ENCODE measurements at regions not wholly inside any gene's neighbourhood (a gene's known extent, or its start where the extent isn't known, plus 50 kb on each side); places are given as distances from the start of the nearest gene placed in this dataset.
"Not testable (repeated sequence)": the region's sequence is repeated elsewhere in the genome, so short reads cannot be mapped to it uniquely, and the experiment has no call there.

GRCh38 chr1:25171013-25171412, 61.3 kb downstream of the SYF2 start:
- H3K36me3 Mint-ChIP-seq (ENCODE audit: low read depth); H3K27ac Mint-ChIP-seq; intact Hi-C loops (cut with micrococcal nuclease); H3K4me1 Mint-ChIP-seq (ENCODE audit: low read depth); H3K4me3 Mint-ChIP-seq; H3K27me3 Mint-ChIP-seq: not testable (repeated sequence)
- H3K9me3 Mint-ChIP-seq: peaks cover 16% of the 10 kb centered on the region

DNA sequence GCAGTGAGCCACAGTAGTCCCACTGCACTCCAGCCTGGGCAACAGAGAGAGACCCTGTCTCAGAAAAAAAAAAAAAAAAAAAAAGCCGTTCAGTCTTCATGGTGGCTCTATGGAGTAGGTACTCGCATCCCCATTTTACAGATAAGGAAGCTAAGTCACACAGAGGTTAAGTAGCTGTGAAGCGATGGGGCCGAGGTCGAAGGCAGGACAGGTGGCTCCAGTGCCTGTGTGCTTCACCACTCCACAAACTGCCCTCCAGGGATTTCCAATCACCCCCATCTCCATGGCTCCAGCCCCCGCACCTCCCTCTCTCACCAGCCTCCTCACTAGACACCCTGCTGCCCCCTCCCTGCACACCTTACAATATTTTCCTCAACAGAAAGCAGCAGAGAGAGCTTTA, 61.9 kb downstream of the SYF2 start:
- Mint-ChIP-seq H3K9me3 (peaks cover 16% of the 10 kb centered on the region), H3K4me3 (no peak overlapping the region), H3K36me3 (ENCODE audit: low read depth) (no peaks in the 10 kb centered on the region), H3K27me3 (no peaks in the 10 kb centered on the region), H3K27ac (no peak overlapping the region), H3K4me1 (ENCODE audit: low read depth) (no peaks in the 10 kb centered on the region)
- intact Hi-C loops (cut with micrococcal nuclease): no loop called here

GRCh38 chr1:25169610-25170009, 62.7 kb downstream of the SYF2 start:
- Mint-ChIP-seq H3K27me3 (no peaks in the 10 kb centered on the region), H3K9me3 (peaks cover 16% of the 10 kb centered on the region)

DNA sequence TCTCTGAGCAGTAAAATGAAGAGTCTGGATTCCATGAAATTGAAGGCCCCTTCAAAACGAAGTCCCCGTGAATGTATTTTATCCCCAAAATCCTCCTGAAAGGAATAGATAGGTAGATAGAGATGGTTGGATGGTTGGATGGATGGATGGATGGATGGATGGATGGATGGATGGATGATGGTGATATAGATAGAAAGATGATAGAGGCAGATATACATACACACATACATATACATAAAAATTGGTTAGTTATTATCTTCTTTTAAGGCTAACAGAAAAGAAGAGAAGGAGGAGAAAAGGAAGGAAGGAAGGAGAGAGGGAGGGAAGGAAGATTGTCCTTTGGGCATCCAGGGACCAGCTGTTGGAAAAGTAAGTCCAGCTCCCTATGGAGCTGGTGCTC, 63.1 kb downstream of the SYF2 start:
- Mint-ChIP-seq H3K27ac (no peak overlapping the region), H3K27me3 (no peaks in the 10 kb centered on the region), H3K4me3 (no peak overlapping the region), H3K36me3 (ENCODE audit: low read depth) (no peaks in the 10 kb centered on the region), H3K9me3 (peaks cover 16% of the 10 kb centered on the region), H3K4me1 (ENCODE audit: low read depth) (no peaks in the 10 kb centered on the region)
- intact Hi-C loops (cut with micrococcal nuclease): no loop called here

More at GRCh38 chr1:25169610-25170009, 62.7 kb downstream of the SYF2 start:
- Mint-ChIP-seq H3K4me3 (no peak overlapping the region), H3K36me3 (ENCODE audit: low read depth) (no peaks in the 10 kb centered on the region), H3K27ac (no peak overlapping the region), H3K4me1 (ENCODE audit: low read depth) (no peaks in the 10 kb centered on the region)
- intact Hi-C loops (cut with micrococcal nuclease): no loop called here

GRCh38 chr1:25168193-25169071, 63.9 kb downstream of the SYF2 start:
- no peak overlapping the region for H3K27ac Mint-ChIP-seq
- H3K36me3 Mint-ChIP-seq (ENCODE audit: low read depth): no peaks in the 10 kb centered on the region
- intact Hi-C loops (cut with micrococcal nuclease): no loop called here
- H3K4me1 Mint-ChIP-seq (ENCODE audit: low read depth): no peaks in the 10 kb centered on the region
- H3K27me3 Mint-ChIP-seq: no peaks in the 10 kb centered on the region
- no peak overlapping the region for H3K4me3 Mint-ChIP-seq
- peaks cover 16% of the 10 kb centered on the region for H3K9me3 Mint-ChIP-seq

- H3K27ac Mint-ChIP-seq: no peak overlapping the region
- no peaks in the 10 kb centered on the region for H3K36me3 Mint-ChIP-seq (ENCODE audit: low read depth)
- no peaks in the 10 kb centered on the region for H3K4me1 Mint-ChIP-seq (ENCODE audit: low read depth)
Observed at GRCh38 chr1:25167269-25168192, 64.8 kb downstream of the SYF2 start.

DNA sequence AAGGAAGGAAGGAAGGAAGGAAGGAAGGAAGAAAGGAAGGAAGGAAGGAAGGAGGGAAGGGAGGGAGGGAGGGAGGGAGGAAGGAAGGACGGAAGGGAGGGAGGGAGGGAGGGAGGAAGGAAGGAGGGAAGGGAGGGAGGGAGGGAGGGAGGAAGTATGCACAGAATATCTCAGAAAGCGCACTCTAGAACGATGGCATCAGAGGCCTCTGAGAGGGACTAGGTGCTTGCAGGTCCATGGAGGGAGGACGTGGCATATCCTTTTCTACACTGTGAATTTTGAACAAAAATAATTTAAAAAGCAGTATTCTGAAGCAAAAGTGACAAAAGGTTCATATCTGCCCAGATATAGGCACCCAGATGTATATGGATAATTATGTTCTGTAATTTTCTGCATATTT, 65.5 kb downstream of the SYF2 start:
- H3K4me1 Mint-ChIP-seq (ENCODE audit: low read depth): no peaks in the 10 kb centered on the region
- intact Hi-C loops (cut with micrococcal nuclease): no loop called here
- H3K9me3 Mint-ChIP-seq: peaks cover 9% of the 10 kb centered on the region
- no peaks in the 10 kb centered on the region for H3K27me3 Mint-ChIP-seq
- H3K36me3 Mint-ChIP-seq (ENCODE audit: low read depth): no peaks in the 10 kb centered on the region
- H3K27ac Mint-ChIP-seq: no peak overlapping the region
- no peak overlapping the region for H3K4me3 Mint-ChIP-seq

More at GRCh38 chr1:25167269-25168192, 64.8 kb downstream of the SYF2 start:
- Mint-ChIP-seq H3K9me3 (peaks cover 9% of the 10 kb centered on the region), H3K27me3 (no peaks in the 10 kb centered on the region), H3K4me3 (no peak overlapping the region)
- intact Hi-C loops (cut with micrococcal nuclease): no loop called here

- intact Hi-C loops (cut with micrococcal nuclease): no loop called here
- H3K27ac Mint-ChIP-seq: no peak overlapping the region
- no peak overlapping the region for H3K4me3 Mint-ChIP-seq
- H3K36me3 Mint-ChIP-seq (ENCODE audit: low read depth): no peaks in the 10 kb centered on the region
- H3K4me1 Mint-ChIP-seq (ENCODE audit: low read depth): no peaks in the 10 kb centered on the region
- no peaks in the 10 kb centered on the region for H3K27me3 Mint-ChIP-seq
- peaks cover 9% of the 10 kb centered on the region for H3K9me3 Mint-ChIP-seq
Observed at GRCh38 chr1:25163986-25164385, 68.3 kb downstream of the SYF2 start.

GRCh38 chr1:25161981-25162380, 70.3 kb downstream of the SYF2 start:
- no peaks in the 10 kb centered on the region for H3K36me3 Mint-ChIP-seq (ENCODE audit: low read depth)
- no peaks in the 10 kb centered on the region for H3K27me3 Mint-ChIP-seq
- intact Hi-C loops (cut with micrococcal nuclease): no loop called here

GRCh38 chr1:25157846-25158245, 74.5 kb downstream of the SYF2 start:
- Mint-ChIP-seq H3K27me3 (peaks cover 5% of the 10 kb centered on the region), H3K9me3 (peaks cover 8% of the 10 kb centered on the region), H3K4me3 (no peak overlapping the region), H3K36me3 (ENCODE audit: low read depth) (no peaks in the 10 kb centered on the region), H3K27ac (no peak overlapping the region), H3K4me1 (ENCODE audit: low read depth) (no peaks in the 10 kb centered on the region)
- intact Hi-C loops (cut with micrococcal nuclease): no loop called here

More at GRCh38 chr1:25161981-25162380, 70.3 kb downstream of the SYF2 start:
- Mint-ChIP-seq H3K9me3 (peaks cover 9% of the 10 kb centered on the region), H3K4me1 (ENCODE audit: low read depth) (no peaks in the 10 kb centered on the region), H3K27ac (no peak overlapping the region), H3K4me3 (no peak overlapping the region)

DNA sequence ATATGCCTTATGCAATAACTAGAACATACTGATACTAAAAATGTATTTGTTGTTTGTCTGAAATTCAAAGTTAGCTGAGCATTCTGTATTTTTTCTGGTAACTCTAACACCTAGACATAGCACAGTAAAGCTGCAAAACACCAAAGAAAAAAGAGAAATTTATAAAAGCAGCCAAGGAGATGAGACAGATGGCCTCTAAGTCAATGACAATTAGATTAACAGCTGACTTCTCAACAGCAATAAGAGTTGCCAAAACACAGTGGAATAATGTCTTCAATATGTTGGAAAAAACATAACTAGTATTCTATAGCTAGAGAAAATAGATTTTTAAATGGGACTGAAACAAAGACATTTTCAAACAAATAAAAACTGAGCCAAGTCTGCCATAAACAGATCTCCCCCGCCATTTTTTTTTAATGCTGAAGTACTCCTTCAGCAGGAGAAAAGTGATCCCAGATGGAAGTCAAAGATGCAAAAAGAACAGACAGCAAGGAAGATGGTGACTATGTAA, 81.3 kb downstream of the SYF2 start:
- intact Hi-C loops (cut with micrococcal nuclease): no loop called here
- peaks cover 8% of the 10 kb centered on the region for H3K9me3 Mint-ChIP-seq
- H3K27ac Mint-ChIP-seq: no peak overlapping the region
- H3K4me3 Mint-ChIP-seq: no peak overlapping the region
- H3K36me3 Mint-ChIP-seq (ENCODE audit: low read depth): no peaks in the 10 kb centered on the region
- H3K27me3 Mint-ChIP-seq: peaks cover 5% of the 10 kb centered on the region
- peaks cover 7% of the 10 kb centered on the region for H3K4me1 Mint-ChIP-seq (ENCODE audit: low read depth)

DNA sequence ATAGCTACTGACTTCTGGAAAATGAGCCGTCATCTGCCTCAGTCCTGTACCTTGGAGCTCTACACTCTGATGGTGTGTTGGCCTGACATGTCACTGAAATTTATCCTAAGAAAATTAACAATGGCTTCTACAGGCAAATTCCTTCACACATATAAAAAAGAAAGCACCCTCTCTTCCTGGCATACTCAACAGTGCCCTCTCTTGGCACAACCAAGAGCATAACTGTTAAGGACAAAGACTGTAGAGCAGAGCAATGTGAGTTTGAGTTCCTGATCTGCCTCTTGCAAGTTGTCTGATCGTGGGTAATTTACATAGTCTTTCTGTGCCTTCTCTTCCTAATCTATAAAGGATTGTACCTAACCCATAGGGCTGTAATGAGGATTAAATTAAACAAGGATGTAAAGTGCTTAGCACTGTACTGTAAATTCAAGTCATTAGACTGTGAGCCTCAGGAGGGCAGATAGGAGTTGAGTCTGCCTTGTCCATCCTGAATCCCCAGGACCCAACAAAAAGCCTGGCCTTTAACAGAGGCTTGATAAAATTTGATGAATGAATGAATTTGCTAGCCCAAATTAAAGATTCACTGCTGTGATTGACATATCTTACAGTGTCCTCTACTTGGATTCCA, 83.5 kb downstream of the SYF2 start:
- Mint-ChIP-seq H3K36me3 (ENCODE audit: low read depth) (no peaks in the 10 kb centered on the region), H3K4me3 (no peak overlapping the region), H3K9me3 (peaks cover 4% of the 10 kb centered on the region), H3K27ac (no peak overlapping the region), H3K4me1 (ENCODE audit: low read depth) (peaks cover 7% of the 10 kb centered on the region), H3K27me3 (peaks cover 2% of the 10 kb centered on the region)
- intact Hi-C loops (cut with micrococcal nuclease): no loop called here

DNA sequence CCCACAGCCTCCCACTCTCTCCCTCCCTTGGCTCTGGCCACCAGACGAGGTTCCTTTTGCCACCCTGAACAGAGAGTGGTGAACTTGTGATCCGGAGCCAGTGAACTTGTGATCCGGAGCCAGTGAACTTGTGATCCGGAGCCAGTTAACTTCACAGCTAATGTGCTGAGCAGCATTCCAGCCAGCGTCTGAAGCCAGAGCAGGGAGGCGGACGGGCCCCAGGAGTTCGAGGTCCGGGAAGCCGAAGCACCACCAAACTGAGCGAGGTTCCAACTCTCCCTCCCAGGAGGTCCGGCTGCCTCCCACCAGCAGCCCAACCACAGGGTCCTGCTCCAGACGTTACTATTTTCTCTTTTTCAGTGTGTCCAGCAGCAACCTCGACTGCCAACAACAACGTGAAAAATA, 85.8 kb downstream of the SYF2 start:
- no peak overlapping the region for H3K4me3 Mint-ChIP-seq
- H3K9me3 Mint-ChIP-seq: no peaks in the 10 kb centered on the region
- H3K27me3 Mint-ChIP-seq: peaks cover 2% of the 10 kb centered on the region
- H3K36me3 Mint-ChIP-seq (ENCODE audit: low read depth): no peaks in the 10 kb centered on the region
- H3K4me1 Mint-ChIP-seq (ENCODE audit: low read depth): peaks cover 12% of the 10 kb centered on the region
- intact Hi-C loops (cut with micrococcal nuclease): no loop called here
- no peak overlapping the region for H3K27ac Mint-ChIP-seq
